Naive thymus-derived CD8-positive, alpha-beta T cell (primary cell): ENCODE measurements at regions not wholly inside any gene's neighbourhood (a gene's known extent, or its start where the extent isn't known, plus 50 kb on each side); places are given as distances from the start of the nearest gene placed in this dataset.
"Not testable (repeated sequence)": the region's sequence is repeated elsewhere in the genome, so short reads cannot be mapped to it uniquely, and the experiment has no call there.

Experiments
- ATAC-seq, 2 donors: fragments of 150-1000 bp; cut with Tn5 transposase in 1 of 2; sonication (Bioruptor Pico), chemical (Tn5 transposase) in 1 of 2; 1 replicate in 1 of 2; 2 replicates in 1 of 2; pipeline ENCODE4 v1.10.0; 2021; ENCODE audit warnings: mild to moderate bottlenecking in 2 of 2, moderate library complexity in 2 of 2
- POLR2A ChIA-PET: fragments of 350-600 bp; sonication (Branson Sonifier 250); formaldehyde crosslinking; loops from one replicate; lab custom pipeline; 2021; ENCODE audit warnings: antibody characterized with exemption; lab: Charles Lee
- DNase-seq, 10 donors: peaks; one replicate each; pipeline versions ENCODE4 v3.0.0 to v3.0.0-alpha.2; 2020 to 2022
- H3K27ac Mint-ChIP-seq, 10 donors: one replicate each; pipeline ENCODE4 v1.8.0; 2020 to 2022; ENCODE audit warnings: mild to moderate bottlenecking in 10 of 10, mixed read lengths in 10 of 10, moderate library complexity in 4 of 10, inconsistent platforms in 1 of 10
- H3K27me3 Mint-ChIP-seq, 5 donors: one replicate each; pipeline ENCODE4 v1.8.0; 2021 to 2022; ENCODE audit warnings: mixed read lengths in 5 of 5
- H3K36me3 Mint-ChIP-seq, 3 donors: one replicate each; pipeline ENCODE4 v1.8.0; 2020 to 2022; ENCODE audit warnings: mixed read lengths in 3 of 3, mild to moderate bottlenecking in 2 of 3, inconsistent platforms in 1 of 3
- H3K4me1 Mint-ChIP-seq, 4 donors: one replicate each; pipeline ENCODE4 v1.8.0; 2021 to 2022; ENCODE audit warnings: mixed read lengths in 4 of 4
- H3K4me3 Mint-ChIP-seq, 10 donors: one replicate each; pipeline ENCODE4 v1.8.0; 2020 to 2022; ENCODE audit warnings: mild to moderate bottlenecking in 10 of 10, mixed read lengths in 10 of 10, moderate library complexity in 6 of 10, inconsistent platforms in 1 of 10
- H3K9me3 Mint-ChIP-seq, 9 donors: one replicate each; pipeline ENCODE4 v1.8.0; 2020 to 2022; ENCODE audit warnings: mixed read lengths in 9 of 9, mild to moderate bottlenecking in 3 of 9, inconsistent platforms in 1 of 9, moderate library complexity in 1 of 9

GRCh38 chr7:34207810-34208209, 302.5 kb downstream of the BMPER start:
- H3K36me3 Mint-ChIP-seq = no peaks in the 10 kb centered on the region
- H3K27ac Mint-ChIP-seq = no peak overlapping the region
- DNase-seq = no peak
- ATAC-seq = no peak
- H3K4me3 Mint-ChIP-seq = no peak overlapping the region
- no peaks in the 10 kb centered on the region for H3K4me1 Mint-ChIP-seq
- H3K9me3 Mint-ChIP-seq = peaks cover 0 to 10% (median 1%) of the 10 kb centered on the region in 9 donors
- H3K27me3 Mint-ChIP-seq = peaks cover 0 to 5% (median 0%) of the 10 kb centered on the region in 5 donors
- POLR2A ChIA-PET = no interaction called here

GRCh38 chr7:34208878-34209621, 303.7 kb downstream of the BMPER start:
- POLR2A ChIA-PET = no interaction called here
- Mint-ChIP-seq H3K9me3 (peaks cover 0 to 11% (median 1%) of the 10 kb centered on the region in 9 donors), H3K27ac (no peak overlapping the region), H3K36me3 (no peaks in the 10 kb centered on the region), H3K4me1 (no peaks in the 10 kb centered on the region), H3K27me3 (peaks cover 0 to 5% (median 0%) of the 10 kb centered on the region in 5 donors), H3K4me3 (no peak overlapping the region)
- no peak for DNase-seq
- ATAC-seq = no peak

- H3K27me3 Mint-ChIP-seq = peaks cover 0 to 11% (median 0%) of the 10 kb centered on the region in 5 donors
- no peak overlapping the region for H3K27ac Mint-ChIP-seq
- POLR2A ChIA-PET = no interaction called here
These were observed 305.7 kb downstream of the BMPER start for GRCh38 chr7:34211018-34211417.

GRCh38 chr7:34217972-34218371, 312.6 kb downstream of the BMPER start:
- no peak for ATAC-seq
- POLR2A ChIA-PET = no interaction called here
- H3K27me3 Mint-ChIP-seq = peaks cover 0 to 7% (median 0%) of the 10 kb centered on the region in 5 donors

More at GRCh38 chr7:34211018-34211417, 305.7 kb downstream of the BMPER start:
- no peak overlapping the region for H3K4me3 Mint-ChIP-seq
- ATAC-seq (no peak), DNase-seq (no peak)
- peaks cover 0 to 11% (median 1%) of the 10 kb centered on the region in 9 donors for H3K9me3 Mint-ChIP-seq
- no peaks in the 10 kb centered on the region for H3K36me3 Mint-ChIP-seq
- H3K4me1 Mint-ChIP-seq = no peaks in the 10 kb centered on the region

GRCh38 chr7:34219153-34219718, 313.9 kb downstream of the BMPER start:
- Mint-ChIP-seq H3K36me3 (no peaks in the 10 kb centered on the region), H3K9me3 (peaks cover 0 to 9% (median 0%) of the 10 kb centered on the region in 9 donors), H3K27me3 (peaks cover 0 to 7% (median 0%) of the 10 kb centered on the region in 5 donors), H3K27ac (no peak overlapping the region), H3K4me3 (no peak overlapping the region), H3K4me1 (no peaks in the 10 kb centered on the region)
- ATAC-seq (no peak), DNase-seq (no peak)
- POLR2A ChIA-PET = no interaction called here

More at GRCh38 chr7:34217972-34218371, 312.6 kb downstream of the BMPER start:
- Mint-ChIP-seq H3K36me3 (no peaks in the 10 kb centered on the region), H3K4me1 (no peaks in the 10 kb centered on the region), H3K9me3 (peaks cover 0 to 9% (median 0%) of the 10 kb centered on the region in 9 donors), H3K4me3 (no peak overlapping the region), H3K27ac (no peak overlapping the region)
- DNase-seq = no peak

GRCh38 chr7:34220506-34221185, 315.3 kb downstream of the BMPER start:
- no peaks in the 10 kb centered on the region for H3K4me1 Mint-ChIP-seq
- H3K9me3 Mint-ChIP-seq = peaks cover 0 to 9% (median 0%) of the 10 kb centered on the region in 9 donors
- ATAC-seq (no peak), DNase-seq (no peak)
- H3K27me3 Mint-ChIP-seq = peaks cover 0 to 6% (median 0%) of the 10 kb centered on the region in 5 donors
- no peak overlapping the region for H3K4me3 Mint-ChIP-seq
- no peaks in the 10 kb centered on the region for H3K36me3 Mint-ChIP-seq
- POLR2A ChIA-PET = no interaction called here
- no peak overlapping the region for H3K27ac Mint-ChIP-seq

- POLR2A ChIA-PET = no interaction called here
- DNase-seq = no peak
- ATAC-seq = no peak
- Mint-ChIP-seq H3K4me1 (no peaks in the 10 kb centered on the region), H3K4me3 (no peak overlapping the region), H3K27ac (no peak overlapping the region), H3K36me3 (no peaks in the 10 kb centered on the region), H3K9me3 (peaks cover 0 to 9% (median 1%) of the 10 kb centered on the region in 9 donors), H3K27me3 (peaks cover 0 to 4% (median 0%) of the 10 kb centered on the region in 5 donors)
These were observed 317.0 kb downstream of the BMPER start for GRCh38 chr7:34222316-34222715.

- H3K27me3 Mint-ChIP-seq = peaks cover 0 to 4% (median 0%) of the 10 kb centered on the region in 5 donors
- no peak for ATAC-seq
- H3K27ac Mint-ChIP-seq = no peak overlapping the region
- no peaks in the 10 kb centered on the region for H3K4me1 Mint-ChIP-seq
- peaks cover 0 to 9% (median 1%) of the 10 kb centered on the region in 9 donors for H3K9me3 Mint-ChIP-seq
- no peak for DNase-seq
- no peaks in the 10 kb centered on the region for H3K36me3 Mint-ChIP-seq
- no peak overlapping the region for H3K4me3 Mint-ChIP-seq
- POLR2A ChIA-PET = no interaction called here
These were observed 317.4 kb downstream of the BMPER start for GRCh38 chr7:34222722-34223121.

- H3K9me3 Mint-ChIP-seq = peaks cover 0 to 9% (median 1%) of the 10 kb centered on the region in 9 donors
- POLR2A ChIA-PET = no interaction called here
- H3K27ac Mint-ChIP-seq = no peak overlapping the region
- no peak overlapping the region for H3K4me3 Mint-ChIP-seq
- no peak for ATAC-seq
- no peaks in the 10 kb centered on the region for H3K36me3 Mint-ChIP-seq
- DNase-seq = no peak
- peaks cover 0 to 4% (median 0%) of the 10 kb centered on the region in 5 donors for H3K27me3 Mint-ChIP-seq
- no peaks in the 10 kb centered on the region for H3K4me1 Mint-ChIP-seq
These were observed 318.9 kb downstream of the BMPER start for GRCh38 chr7:34224281-34224680.

GRCh38 chr7:34225193-34225592, 319.9 kb downstream of the BMPER start:
- ATAC-seq (no peak), DNase-seq (no peak)
- H3K36me3 Mint-ChIP-seq = no peaks in the 10 kb centered on the region
- H3K27me3 Mint-ChIP-seq = peaks cover 0 to 4% (median 0%) of the 10 kb centered on the region in 5 donors
- POLR2A ChIA-PET = no interaction called here
- no peak overlapping the region for H3K27ac Mint-ChIP-seq
- H3K4me3 Mint-ChIP-seq = no peak overlapping the region
- H3K9me3 Mint-ChIP-seq = peaks cover 0 to 11% (median 2%) of the 10 kb centered on the region in 9 donors
- no peaks in the 10 kb centered on the region for H3K4me1 Mint-ChIP-seq

- no peak for ATAC-seq
- Mint-ChIP-seq H3K9me3 (peaks cover 0 to 22% (median 11%) of the 10 kb centered on the region in 9 donors), H3K27me3 (peaks cover 0 to 4% (median 0%) of the 10 kb centered on the region in 5 donors), H3K36me3 (no peaks in the 10 kb centered on the region), H3K4me1 (no peaks in the 10 kb centered on the region), H3K4me3 (no peak overlapping the region), H3K27ac (no peak overlapping the region)
- no peak for DNase-seq
- POLR2A ChIA-PET = no interaction called here
These were observed 322.2 kb downstream of the BMPER start for GRCh38 chr7:34227525-34227924.

GRCh38 chr7:34235101-34235500, 329.8 kb downstream of the BMPER start:
- H3K36me3 Mint-ChIP-seq, ATAC-seq, H3K27ac Mint-ChIP-seq, POLR2A ChIA-PET, H3K27me3 Mint-ChIP-seq, H3K4me3 Mint-ChIP-seq, H3K4me1 Mint-ChIP-seq, DNase-seq: not testable (repeated sequence)
- peaks cover 0 to 28% (median 16%) of the 10 kb centered on the region in 9 donors for H3K9me3 Mint-ChIP-seq

GRCh38 chr7:34236057-34236456, 330.7 kb downstream of the BMPER start:
- DNase-seq (no peak), ATAC-seq (no peak)
- H3K36me3 Mint-ChIP-seq = no peaks in the 10 kb centered on the region
- H3K27ac Mint-ChIP-seq = no peak overlapping the region
- no peaks in the 10 kb centered on the region for H3K4me1 Mint-ChIP-seq
- peaks cover 0 to 7% (median 0%) of the 10 kb centered on the region in 5 donors for H3K27me3 Mint-ChIP-seq
- no peak overlapping the region for H3K4me3 Mint-ChIP-seq
- POLR2A ChIA-PET = no interaction called here
- peaks cover 0 to 20% (median 11%) of the 10 kb centered on the region in 9 donors for H3K9me3 Mint-ChIP-seq
